DMS114 treated with DMSO at 0.1 percent for 48 hours (cell line): ENCODE measurements at regions not wholly inside any gene's neighbourhood (a gene's known extent, or its start where the extent isn't known, plus 50 kb on each side); places are given as distances from the start of the nearest gene placed in this dataset.

ENCODE experiments used
- DNase-seq: peaks from one replicate; lab custom pipeline; 2025; ENCODE audit not compliant: unreplicated experiment; lab: John Stamatoyannopoulos, UW

DNA sequence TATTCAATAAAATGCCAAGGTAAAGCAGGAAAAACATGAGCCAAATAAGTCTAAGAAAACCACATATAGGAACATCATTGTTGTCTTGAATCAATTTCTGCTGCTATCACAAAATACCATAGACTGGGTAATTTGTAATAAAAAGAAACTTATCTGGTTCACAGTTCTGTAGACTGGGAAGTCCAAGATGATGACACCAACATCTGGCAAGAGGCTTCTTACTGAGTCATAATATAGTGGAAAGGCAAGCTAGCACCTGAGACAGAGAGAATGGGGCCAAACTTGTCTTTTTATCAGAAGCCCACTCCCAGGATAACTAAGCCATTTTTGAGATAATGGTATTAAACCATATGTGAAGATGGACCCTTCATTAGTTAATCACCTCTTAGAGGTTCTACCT, 975.9 kb downstream of the FLRT2 start:
- no peak for DNase-seq

DNA sequence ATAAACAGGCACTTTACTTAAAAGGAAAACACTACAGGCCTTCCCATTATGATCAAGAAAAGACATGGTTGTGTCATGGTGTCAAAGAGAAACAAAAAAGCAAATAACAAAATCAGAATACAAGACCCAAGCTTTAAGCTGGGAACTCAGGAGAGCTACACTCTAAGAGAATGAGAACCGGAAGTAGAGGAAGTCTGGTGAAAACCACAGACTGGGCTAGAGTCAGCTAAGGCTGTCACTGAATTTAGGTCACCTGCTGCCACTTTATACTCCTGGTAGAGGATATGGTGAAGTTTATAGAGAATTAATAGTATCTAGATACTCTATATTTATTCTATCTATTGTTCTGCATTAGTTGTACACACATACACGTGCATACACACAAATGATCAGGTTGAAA, 971.7 kb downstream of the FLRT2 start:
- no peak for DNase-seq

DNA sequence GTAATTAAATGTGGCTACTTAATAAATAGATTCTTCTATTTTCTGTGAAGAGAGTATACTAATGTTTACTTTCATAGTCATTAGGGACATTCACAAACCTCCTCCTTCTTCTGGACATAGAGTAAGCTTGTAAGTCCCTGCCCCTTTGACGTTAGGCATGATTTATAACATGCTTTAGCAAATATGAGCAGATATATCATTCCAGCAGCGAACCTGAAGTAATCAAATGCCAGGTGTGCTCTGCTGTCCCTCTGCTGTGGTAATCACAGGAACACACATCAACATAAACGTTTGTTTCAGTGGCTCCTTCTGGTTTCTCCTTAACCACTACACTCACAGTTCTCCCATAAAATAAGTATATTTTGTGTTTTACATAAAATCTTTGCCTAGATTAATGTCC, 961.8 kb downstream of the FLRT2 start:
- DNase-seq = no peak

DNA sequence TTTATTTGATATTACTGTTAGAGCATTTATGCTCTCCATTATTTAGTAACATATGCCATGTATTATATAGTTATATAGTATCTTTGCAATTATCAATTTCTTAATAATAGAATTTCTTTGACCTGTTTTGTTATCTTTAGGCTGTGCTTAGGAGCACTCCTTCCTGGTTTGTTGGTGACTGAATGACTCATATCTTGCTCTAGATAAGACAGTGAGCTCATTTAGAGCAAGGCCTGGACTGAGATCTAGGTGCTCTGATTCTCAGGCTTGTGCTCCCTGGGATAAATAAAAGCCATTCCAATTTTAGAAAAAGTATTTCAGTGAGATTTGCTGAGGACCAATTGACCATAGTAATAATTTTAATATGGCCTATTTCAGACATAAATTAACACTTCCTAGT, 951.2 kb downstream of the FLRT2 start:
- DNase-seq = no peak

DNA sequence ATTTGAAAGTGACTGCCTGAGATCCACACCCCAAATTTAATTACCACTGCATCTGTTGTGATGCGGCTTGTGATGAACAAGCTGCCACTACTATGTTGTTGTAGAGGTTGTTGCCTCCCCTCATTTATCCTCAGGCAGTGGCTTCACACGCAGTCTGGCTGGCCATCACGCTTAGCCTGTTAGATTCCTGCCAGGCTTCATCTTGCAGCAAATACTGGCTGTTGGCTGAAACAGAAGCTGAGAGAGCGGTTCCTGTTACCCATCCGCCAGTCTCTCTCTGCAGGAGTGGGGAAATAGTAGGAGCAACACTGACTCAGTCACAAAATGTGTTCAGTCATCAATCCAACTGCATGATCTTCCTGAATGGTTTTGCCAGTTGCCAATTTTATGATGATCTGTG, 934.4 kb downstream of the FLRT2 start:
- no peak for DNase-seq

DNA sequence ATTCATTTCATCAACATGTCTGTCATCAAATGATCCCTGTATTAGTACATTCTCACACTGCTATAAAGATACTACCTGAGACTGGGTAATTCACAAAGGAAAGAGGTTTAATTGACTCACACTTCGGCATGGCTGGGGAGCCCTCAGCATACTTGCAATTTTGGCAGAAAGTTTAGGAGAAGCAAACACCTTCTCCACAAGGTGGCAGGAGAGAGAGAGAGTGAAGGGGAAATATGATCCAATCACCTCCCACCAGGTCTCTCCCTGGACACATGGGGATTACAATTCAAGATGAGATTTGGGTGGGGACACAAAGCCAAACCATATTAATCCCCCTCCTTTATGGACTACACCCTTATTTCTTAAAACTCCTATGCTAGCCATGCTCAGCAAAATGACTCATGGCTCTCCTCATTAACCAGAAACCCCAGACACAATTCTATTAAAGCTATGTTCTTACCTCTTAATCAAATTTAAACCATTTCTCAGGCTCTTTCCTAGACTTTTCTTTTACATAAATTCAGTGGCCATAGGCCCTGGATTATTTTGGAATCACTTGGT, 932.3 kb downstream of the FLRT2 start:
- DNase-seq = no peak

DNA sequence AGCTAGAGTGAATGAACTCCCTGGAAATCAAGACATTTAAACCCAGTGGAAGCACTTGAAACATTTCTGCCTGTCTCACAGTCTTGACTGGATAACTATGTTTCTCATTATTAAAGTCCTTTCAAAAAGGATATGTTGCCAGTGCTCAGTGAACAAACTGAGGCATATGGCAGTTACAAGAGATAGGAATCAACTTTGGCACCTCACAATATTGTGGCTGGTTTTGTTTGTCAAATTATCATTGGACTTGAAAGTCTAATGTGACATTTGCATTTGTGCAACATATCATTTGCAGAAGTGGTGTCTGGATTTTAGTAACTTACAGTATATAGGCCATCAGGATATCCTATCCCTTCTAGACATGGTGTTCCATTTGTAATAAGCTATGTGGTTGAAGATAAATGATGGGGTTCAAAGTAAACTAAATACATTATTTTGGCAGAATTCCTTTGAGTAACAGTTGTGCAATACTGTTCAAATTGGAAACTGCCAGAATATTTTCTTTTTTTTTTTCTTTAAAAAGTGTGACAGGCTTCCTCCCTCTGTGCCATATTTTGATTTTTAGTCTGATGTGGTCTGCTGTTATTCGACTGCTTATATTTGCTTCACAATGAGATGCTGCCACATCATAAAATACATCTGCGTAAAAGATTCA, 927.7 kb downstream of the FLRT2 start:
- no peak for DNase-seq

DNA sequence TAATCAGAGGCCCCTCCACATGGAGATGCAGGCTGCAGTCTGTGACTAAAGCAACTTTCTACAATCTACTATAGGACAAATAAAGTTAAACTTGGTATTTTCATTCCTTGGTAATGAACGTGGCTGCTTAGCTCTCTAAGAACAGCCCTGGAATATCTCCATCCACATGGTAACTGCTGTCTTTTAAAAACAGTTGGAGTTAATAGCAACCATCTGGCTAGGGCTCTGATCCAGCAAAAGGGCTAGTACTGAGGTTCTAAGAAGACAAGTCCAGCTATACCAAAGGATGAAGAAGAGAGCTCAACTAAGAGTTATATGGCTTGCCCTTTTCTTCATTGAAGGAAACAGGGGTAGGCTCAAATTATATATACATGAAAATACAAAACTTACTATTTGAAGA, 920.1 kb downstream of the FLRT2 start:
- DNase-seq = no peak

DNA sequence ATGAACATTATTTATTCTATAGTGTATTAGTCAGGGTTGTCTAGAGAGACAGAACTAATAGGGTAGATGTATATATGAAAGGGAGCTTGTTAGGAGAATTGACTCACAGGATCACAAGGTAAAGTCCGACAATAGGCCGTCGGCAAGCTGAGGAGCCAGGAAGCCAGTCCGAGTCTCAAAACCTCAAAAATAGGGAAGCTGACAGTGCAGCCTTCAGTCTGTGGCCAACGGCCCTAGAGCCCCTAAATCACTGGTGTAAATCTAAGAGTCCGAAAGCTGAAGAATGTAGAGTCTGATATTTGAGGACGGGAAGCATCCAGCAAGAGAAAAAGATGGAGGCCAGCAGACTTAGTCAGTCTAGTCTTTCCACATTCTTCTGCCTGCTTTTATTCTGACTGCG, 912.2 kb downstream of the FLRT2 start:
- DNase-seq = no peak

DNA sequence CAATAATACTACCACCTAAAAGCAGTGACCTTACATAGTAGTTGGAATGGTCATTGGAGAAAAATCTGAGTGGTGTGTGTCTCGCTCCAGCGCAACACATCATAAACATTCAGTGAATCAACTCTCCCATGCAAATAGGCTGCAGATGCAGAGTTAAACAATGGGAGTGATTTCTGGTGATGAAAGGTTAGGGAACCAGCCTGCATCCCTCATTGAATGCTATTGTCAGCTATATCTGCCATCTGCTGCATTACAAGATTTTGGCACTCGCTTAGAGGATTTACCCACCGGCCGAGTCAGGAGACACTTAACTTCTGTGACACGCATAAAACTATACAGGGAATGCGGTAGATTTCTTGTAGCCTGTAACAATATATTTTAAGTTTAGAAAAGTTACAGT, 900.9 kb downstream of the FLRT2 start:
- DNase-seq = no peak

DNA sequence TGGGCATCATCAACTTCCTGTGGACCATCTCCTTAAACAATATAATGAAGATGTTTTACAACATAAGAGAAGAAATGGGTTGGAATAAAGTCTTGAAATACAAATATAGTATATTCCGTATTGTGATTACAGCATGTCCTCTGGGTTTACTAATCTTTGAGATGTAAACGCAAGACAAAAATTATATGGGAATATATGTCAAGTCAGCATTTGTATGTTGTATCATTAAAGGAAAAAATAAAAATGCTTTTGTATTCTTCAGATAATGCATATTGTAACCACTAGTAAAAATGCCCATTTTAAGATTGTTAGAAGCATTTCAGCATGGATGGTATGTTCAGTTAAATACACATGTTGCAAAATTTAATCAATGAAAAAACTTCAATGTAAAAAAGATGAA, 893.3 kb downstream of the FLRT2 start:
- no peak for DNase-seq

DNA sequence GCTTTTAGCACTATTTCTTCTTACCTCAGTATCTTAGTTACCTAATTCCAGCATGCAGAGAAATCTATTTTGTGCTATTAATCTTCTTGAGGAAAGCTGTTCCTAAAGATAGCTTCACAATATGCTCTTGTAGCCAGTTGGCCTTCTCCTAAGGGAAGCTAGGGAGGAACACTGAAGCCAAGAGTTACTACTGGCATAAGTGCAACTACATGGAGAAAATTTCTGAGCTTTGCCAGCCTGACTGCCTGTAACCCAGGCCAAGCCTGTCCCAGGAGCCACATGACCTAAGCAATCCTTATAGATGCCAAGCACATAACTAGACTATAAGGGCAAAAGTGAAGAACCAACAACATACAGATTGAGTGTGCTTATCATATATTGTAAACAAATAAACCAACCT, 890.2 kb downstream of the FLRT2 start:
- DNase-seq = no peak

DNA sequence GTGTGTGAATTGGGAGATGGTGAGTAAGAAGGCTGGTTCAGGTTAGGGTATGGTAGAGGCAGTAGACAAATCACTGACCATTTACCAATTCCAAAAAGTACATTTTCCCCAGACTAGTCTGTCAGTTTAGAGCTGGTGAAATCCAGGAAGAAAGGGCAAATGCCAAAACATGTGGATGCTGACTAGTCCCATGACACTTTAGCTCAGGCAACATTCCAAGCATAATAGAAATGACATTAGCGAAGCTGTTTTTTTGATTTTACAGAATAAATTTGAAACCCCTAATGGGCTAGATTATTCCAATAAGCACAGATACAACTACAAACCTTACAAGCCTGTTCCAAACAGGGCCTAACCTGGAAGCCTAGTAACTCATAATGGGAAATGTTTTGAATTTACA, 884.2 kb downstream of the FLRT2 start:
- DNase-seq = no peak

DNA sequence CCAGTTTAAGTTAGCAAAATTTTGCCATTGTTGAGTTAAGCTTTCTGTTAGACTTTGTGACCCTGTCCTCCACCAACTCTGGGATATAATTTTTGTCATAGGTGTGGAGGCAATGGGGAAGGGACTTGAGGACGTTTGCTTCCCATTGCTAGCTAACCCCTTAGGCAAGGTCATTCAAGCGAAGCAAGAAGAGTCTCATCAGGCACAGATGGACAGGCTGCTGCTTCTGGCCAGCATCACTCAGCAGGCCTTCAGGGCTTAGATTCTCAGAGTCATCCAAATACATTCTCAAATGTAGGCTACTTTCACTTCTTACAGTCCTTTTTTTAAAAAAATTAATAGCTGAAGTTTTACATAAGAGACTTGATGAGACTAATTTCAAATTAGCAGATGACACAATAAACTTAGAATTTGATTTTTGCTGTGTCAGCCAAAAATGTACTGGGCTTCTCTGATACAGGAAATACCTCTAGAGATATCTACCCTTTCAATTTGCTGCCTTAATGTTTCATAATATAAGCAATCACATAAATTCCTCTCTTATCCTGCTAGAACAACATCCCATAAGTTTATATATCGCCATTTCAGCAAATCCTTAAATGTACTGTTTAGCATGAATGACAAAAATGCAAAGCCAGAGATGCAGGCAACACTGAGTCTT, 875.2 kb downstream of the FLRT2 start:
- no peak for DNase-seq

DNA sequence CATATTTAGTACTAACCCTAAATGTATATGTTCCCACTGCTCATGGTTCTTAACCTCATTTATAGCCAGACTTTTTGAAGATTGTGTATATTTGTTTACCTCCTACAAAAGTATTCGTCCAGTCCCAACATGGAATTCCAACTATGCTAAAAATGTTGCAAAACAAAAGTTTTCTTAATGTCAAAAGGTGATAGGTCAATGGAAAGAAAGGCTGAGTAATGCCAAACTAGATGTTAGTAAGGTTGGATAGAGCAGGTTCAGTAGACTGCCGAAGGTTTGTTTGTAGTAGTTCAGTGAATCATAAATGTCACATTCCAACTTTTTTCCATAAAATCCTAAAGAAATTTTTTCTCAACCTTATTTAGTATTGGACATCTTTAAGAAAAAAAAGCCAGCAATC, 874.5 kb downstream of the FLRT2 start:
- no peak for DNase-seq

DNA sequence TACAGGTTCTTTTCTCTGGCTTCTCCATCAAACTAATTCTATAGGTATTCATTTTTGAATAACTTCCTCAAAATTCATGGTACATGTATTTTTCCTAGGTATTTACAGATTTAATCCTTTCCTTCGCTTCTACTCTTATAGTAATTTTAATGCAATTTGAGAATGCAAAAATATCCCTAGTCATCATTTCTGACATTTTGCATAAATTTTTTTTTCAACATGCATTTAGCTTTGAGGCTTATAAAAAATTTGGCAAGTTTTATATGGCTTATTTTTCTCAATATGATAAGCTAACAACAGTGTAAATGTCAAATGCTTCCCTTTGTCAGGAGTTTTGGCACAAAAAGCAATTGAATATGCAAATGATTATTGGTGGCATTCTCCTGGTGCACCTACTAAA, 872.6 kb downstream of the FLRT2 start:
- DNase-seq = no peak

DNA sequence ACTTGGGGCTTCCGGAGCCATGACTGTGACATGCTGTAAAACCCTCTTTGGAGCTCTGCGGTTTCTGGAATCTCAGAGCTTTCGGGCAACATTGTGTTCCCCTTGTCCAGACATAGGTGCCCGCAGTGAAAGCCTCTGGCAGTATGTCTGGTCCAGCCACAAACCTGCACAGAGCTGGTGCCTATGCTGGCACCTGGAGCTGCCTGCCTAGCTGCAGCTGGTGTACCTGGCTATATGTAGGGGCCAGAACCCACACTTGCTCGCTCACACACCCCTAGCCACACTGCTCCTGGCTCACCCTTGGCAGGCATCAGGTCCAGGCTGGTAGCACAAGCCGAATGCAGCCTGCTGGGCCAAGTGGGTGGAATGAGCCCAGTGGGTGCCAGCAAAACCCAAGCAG, 861.1 kb downstream of the FLRT2 start:
- DNase-seq = no peak

DNA sequence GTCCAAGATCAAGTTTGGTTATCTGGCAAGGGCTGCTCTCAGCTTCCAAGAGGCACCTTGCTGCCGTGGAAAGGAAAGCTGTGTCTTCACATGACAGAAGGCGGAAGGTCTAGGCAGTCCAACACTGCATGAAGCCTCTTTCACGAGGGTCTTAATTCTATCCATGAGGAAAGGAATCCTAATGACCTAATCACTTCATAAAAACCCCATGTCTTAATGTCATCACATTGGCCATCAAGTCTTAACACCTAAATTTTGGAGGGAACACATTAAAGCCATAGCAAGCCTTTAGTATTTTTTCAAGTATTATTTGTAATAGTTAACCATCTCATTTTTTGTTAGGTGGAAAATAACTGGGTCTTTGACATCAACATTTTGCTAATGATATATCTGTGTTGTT, 858.3 kb downstream of the FLRT2 start:
- DNase-seq = no peak

DNA sequence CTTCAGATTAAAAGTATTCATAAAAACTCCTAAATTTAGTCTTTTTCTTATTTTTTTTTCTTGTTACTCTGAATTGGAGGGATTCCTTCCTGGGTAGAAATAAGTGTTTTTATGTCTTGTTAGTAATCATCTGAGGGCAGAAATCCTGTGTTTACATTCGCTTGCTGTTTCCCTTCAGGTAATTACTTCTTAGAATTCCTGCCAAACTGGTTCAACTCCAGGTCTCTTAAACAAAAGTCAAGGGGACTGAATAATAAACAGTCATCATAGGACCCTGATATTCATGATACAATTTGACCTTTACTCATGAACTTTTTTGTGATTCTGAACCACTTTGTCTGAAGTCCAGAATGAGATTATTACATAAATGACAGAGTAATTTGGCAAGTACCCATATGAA, 843.9 kb downstream of the FLRT2 start:
- DNase-seq = no peak

DNA sequence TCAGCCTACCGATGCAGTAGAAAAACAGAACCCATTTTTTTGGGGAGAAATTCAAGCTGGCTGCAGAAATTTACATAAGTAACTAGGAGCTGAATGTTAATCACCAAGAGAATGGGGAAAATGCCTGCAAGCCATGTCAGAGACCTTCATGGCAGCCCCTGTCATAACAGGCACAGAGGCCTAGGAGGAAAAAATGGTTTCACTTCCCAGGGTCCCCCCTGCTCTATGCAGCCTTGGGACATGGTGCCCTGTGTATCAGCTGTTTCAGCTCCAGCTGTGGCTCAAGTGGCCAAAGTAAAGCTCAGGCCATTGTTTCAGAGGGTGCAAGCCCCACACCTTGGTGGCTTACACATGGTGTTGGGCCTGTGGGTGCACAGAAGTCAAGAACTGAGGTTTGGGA, 842.5 kb downstream of the FLRT2 start:
- DNase-seq = no peak

DNA sequence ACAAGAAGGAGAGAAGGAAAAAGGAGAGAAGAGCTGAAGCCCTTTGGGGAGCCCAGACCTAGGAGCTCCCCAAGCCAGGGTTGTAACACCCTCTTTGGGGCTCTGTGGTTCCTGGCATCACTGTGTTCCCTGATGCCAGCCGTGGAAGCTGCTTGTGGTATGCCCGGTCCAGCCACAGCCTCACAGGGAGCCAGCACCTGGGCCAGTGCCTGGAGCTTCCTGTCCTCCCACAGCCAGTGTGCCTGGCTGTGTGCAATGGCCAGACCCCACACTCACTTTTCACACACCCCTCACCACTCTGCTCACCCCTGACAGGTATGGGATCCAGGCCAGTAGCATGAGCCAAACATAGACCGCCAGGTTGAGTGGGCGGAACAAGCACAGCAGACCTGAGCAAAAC, 834.7 kb downstream of the FLRT2 start:
- no peak for DNase-seq

DNA sequence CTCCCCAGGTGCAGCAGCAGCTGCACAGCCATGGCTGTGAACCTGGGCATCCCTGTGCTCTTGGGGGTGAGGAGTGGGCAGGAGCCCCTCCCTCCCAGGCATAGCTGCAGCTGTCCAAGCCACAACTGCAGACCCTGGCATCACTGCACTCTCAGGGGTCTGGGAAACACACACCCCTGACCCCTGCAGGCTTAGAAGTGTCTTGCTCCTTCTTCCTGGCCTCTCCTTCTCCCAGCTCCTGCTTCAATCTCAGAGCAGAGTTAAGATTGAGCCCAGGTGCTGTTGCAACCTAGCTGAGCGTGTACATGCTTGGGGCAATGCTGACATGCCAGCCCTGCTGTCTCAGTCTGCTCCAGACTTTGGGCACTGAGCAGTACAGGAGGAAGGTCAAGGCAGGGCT, 833.6 kb downstream of the FLRT2 start:
- DNase-seq = no peak

DNA sequence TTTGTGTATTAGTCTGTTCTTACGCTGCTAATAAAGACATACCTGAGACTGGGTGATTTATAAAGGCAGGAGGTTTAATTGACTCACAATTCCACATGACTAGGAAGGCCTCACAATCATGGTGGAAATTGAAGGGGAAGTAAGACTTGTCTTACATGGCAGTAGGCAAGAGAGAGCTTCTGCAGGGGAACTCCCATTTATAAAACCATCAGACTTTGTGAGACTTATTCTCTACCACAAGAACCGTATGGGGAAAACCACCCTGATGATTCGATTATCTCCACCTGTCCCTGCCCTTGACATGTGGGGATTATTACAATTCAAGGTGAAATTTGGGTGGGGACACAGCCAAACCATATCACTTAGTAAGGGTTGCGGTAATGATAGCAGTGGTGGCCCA, 833.1 kb downstream of the FLRT2 start:
- no peak for DNase-seq
